GM21447 (cell line): ENCODE measurements at regions not wholly inside any gene's neighbourhood (a gene's known extent, or its start where the extent isn't known, plus 50 kb on each side); places are given as distances from the start of the nearest gene placed in this dataset.

ENCODE experiments used
- ATAC-seq: cut with Tn5 transposase; IDR thresholded peaks from one replicate; pipeline ENCODE4 v1.9.1; 2021; ENCODE audit not compliant: unreplicated experiment

- ATAC-seq = no peak
Measured at GRCh38 chr12:43044241-43044640, 454.7 kb upstream of the PRICKLE1 start.

GRCh38 chr12:43038991-43039390 is 449.4 kb upstream of the PRICKLE1 start:
- no peak for ATAC-seq

GRCh38 chr12:43029971-43030370 is 440.4 kb upstream of the PRICKLE1 start:
- ATAC-seq = no peak

DNA sequence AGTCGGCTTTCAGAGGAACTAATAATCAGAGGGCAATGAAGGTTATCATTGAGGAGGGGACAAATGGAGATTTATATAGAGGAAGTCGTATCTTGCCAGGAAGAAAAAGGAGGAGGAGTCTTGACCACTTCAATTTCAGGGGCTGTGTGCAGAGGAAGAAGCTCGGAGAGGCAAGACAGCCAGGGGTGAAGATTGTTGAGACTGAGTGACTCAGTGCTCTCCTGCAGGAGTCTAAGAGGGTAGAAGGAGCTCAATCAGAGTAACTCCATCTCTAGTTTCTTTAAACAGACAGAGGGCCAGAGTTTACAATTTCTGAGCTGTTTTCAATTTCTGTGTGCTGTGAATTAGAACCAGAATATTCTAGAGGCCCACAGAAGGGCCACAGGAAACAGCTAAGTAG is 439.3 kb upstream of the PRICKLE1 start:
- ATAC-seq = no peak

DNA sequence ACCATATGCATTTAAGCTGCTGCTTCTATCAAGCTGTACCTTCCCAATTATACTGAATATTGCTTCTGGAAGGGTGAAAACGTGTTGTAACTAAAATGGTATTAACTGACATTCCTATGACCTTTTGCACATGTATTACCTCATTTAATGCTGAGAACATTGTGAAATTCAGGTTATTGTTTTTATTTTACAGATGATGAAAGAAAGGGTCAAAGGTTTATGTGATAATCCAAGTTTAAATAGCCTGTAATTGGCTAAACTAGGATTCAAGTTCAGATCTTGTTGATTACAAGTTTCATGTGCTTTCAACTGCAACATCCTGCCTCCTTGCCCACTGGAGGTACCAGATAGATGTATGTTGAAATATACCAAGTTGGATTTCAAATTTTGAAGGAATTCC is 433.3 kb upstream of the PRICKLE1 start:
- ATAC-seq = no peak

GRCh38 chr12:43015090-43015737 is 425.7 kb upstream of the PRICKLE1 start:
- ATAC-seq = no peak

- ATAC-seq = peak; percentile 87
Measured at GRCh38 chr12:43011383-43011926, 421.9 kb upstream of the PRICKLE1 start.

- ATAC-seq = no peak
Measured at GRCh38 chr12:43009846-43010240, 420.3 kb upstream of the PRICKLE1 start.

DNA sequence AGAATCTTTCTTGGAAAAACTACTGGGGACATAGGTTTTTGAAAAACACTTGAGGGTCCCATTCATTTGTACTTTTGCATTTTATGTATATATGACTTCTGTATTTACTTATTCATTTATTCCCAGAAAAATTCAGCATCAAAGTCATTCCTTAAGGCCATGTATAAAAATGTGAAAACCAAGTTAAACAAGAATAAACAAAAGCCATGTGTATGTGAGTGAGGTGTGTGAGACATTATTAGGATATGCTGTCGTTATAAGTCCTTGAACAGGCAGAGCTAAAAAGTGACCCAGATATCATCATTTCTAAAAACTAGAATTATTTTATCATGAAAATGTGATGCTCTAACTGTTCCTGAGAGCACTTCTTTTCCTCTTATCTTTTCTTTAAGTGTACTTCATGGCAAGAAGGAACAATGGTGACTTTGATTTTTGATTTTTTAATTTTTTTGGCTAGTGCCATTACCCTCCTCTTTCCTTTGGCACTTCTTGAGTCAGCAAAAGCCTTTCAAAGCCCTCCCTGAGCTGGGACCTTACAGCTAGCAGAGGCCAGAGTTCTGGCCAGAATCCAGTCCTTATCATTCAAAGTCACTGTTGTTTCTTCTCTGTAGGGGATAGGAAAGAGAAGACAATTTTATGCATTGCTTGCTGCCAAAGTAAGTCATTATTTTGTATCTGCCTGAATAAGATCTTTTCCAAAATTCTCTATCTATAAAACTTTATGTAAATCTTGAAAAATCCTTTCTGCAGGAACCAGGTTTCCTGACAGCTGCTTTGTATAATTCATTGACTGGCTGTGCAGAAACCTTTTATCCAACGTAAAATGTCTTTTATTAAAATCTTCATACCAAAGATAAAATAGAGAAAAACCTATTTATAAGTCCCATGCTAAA is 419.7 kb upstream of the PRICKLE1 start:
- ATAC-seq = no peak

DNA sequence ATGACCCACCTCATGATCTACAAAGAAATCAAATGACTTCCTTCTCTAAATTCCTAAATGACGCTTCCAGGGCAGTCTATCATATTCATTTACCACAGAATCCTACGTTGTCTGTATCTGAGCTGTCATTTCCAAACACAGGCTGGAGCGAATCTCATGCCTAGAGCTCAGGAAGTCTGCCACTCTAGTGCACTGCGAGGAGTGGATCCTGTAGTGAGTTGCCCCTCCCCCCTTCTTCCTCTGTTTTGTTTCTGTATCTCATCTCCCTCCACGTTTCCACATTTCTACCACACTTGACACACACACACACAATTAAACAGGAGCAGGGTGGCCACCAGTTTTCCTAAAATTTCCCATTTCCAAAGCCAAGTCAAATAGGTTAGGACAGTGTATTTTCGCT is 415.4 kb upstream of the PRICKLE1 start:
- no peak for ATAC-seq

GRCh38 chr12:43004141-43004540 is 414.6 kb upstream of the PRICKLE1 start:
- no peak for ATAC-seq

DNA sequence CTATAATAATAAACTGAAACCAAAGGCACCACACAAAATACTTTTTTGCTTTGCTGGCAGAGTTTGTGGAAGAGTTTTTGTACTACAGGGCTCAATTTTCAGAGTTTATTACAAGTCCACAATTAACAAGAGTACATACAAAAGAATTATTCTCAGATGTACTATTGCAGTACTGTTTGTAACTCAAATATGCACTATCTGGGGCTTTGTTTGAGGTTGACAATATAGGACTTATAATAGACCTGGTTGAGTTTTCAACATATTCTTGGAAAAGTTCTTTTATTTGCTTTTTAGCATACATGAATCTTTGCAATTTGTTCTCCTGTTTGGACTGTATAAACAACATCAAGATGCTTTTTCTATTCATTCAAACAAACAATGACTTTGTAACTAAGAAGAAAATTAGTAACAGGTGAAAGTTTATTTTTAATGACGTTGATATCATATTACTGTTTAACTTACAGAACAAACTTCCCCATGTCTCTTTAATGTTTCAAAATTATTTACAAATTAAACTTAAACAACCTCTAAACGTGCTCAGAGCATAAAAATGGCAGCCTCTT is 407.4 kb upstream of the PRICKLE1 start:
- ATAC-seq = no peak

GRCh38 chr12:42992826-42993225 is 403.3 kb upstream of the PRICKLE1 start:
- no peak for ATAC-seq

GRCh38 chr12:42990387-42990786 is 400.8 kb upstream of the PRICKLE1 start:
- no peak for ATAC-seq

- ATAC-seq = no peak
Measured at GRCh38 chr12:42987216-42987650, 397.7 kb upstream of the PRICKLE1 start.

DNA sequence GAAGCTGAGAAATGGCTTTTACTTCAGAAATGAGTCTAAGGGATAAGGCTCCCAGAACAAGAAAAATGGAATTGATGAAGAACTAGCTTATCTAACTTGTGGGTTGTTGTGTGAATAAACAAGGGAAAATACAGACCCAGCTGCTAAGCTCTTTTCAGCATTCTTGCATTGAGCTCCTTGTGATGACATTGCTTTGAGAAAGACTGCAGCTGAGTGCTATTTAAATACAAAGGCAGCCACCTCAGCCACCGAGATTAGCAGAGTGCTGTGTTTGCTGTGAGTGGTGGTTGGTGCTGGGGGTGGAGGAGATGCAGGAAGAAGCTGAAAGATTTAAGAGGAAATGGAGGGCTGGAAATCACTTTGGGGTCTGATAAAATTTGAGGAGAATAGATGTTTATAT is 396.0 kb upstream of the PRICKLE1 start:
- ATAC-seq = no peak

- ATAC-seq = no peak
Measured at GRCh38 chr12:42982828-42983227, 393.3 kb upstream of the PRICKLE1 start.

- no peak for ATAC-seq
Measured at GRCh38 chr12:42981379-42981778, 391.8 kb upstream of the PRICKLE1 start.

- ATAC-seq = no peak
Measured at GRCh38 chr12:42980441-42980840, 390.9 kb upstream of the PRICKLE1 start.

- ATAC-seq = no peak
Measured at GRCh38 chr12:42979746-42980145, 390.2 kb upstream of the PRICKLE1 start.

DNA sequence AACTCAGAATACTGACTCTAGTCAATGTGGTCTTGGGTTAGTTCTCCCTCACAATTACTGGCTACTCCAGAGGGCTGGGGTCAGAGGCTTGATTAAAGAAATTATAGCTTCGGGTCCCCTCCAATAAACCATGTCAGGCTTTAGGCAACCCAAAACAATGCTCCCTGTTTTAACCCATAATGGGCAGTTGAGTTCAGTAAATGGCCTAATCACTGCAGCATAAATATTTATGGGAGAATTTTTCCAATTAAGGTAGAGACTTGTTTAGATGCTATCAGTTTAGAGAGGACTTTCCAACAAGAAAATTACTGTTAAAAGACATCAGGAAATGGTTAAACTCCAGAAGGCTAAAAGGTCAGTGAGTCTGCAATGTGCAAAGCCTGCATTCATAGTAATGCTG is 389.2 kb upstream of the PRICKLE1 start:
- ATAC-seq = no peak
